SJSA1 (cell line): ENCODE measurements at regions not wholly inside any gene's neighbourhood (a gene's known extent, or its start where the extent isn't known, plus 50 kb on each side); places are given as distances from the start of the nearest gene placed in this dataset.

ENCODE experiments used
- DNase-seq, 2 experiments: peaks; one replicate each; pipeline ENCODE4 v3.0.0-alpha.2; 2015 to 2020; ENCODE audit warnings: low spot score in 2 of 2, low read depth in 1 of 2
- H3K27ac ChIP-seq: fragments of 250-450 bp; sonication (Bioruptor Pico); 2 replicates; pipeline ENCODE4 v1.5.1; 2020; ENCODE audit warnings: mild to moderate bottlenecking, moderate library complexity
- H3K27me3 ChIP-seq: fragments of 250-450 bp; sonication (Bioruptor Pico); replicated peaks from 2 replicates; pipeline ENCODE4 v1.5.1; 2020; ENCODE audit warnings: mild to moderate bottlenecking, moderate library complexity
- H3K36me3 ChIP-seq: fragments of 250-450 bp; sonication (Bioruptor Pico); 2 replicates; pipeline ENCODE4 v1.5.1; 2020; ENCODE audit warnings: mild to moderate bottlenecking
- H3K4me1 ChIP-seq: fragments of 250-450 bp; sonication (Bioruptor Pico); replicated peaks from 2 replicates; pipeline ENCODE4 v1.6.1; 2021; ENCODE audit warnings: mild to moderate bottlenecking
- H3K4me3 ChIP-seq: fragments of 250-450 bp; sonication (Bioruptor Pico); 2 replicates; pipeline ENCODE4 v1.5.1; 2020; ENCODE audit warnings: mild to moderate bottlenecking
- H3K9me3 ChIP-seq: fragments of 250-450 bp; sonication (Bioruptor Pico); replicated peaks from 2 replicates; pipeline ENCODE4 v1.5.1; 2020; ENCODE audit warnings: mild to moderate bottlenecking

DNA sequence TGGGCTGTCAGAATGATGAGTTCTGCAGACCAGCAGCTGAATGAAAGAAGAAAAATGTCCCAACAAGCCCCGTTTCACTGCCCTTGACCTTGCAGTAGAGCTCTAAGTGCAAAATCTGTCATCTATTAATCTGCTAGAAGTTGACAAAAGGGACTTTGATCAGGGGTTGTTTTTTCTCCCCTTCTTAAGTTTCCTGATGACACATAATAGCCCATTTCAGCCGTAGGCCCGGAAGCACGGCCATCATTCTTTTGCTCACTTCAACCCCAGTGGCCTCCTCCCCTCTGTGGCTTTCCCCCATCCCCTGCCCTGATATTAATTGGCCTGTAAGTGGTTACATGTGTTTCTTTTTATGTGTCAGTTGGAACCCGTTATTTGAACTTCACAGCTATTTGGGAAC, 298.9 kb downstream of the RPLP1 start:
- H3K4me3 ChIP-seq = no peak overlapping the region
- DNase-seq = no peak
- peaks cover 25% of the 10 kb centered on the region for H3K4me1 ChIP-seq
- H3K27me3 ChIP-seq = no peaks in the 10 kb centered on the region
- H3K27ac ChIP-seq = no peak overlapping the region
- no peaks in the 10 kb centered on the region for H3K36me3 ChIP-seq
- 0 out of 2 replicates have a peak, but pooled peaks cover 2% of the 10 kb centered on the region for H3K9me3 ChIP-seq

DNA sequence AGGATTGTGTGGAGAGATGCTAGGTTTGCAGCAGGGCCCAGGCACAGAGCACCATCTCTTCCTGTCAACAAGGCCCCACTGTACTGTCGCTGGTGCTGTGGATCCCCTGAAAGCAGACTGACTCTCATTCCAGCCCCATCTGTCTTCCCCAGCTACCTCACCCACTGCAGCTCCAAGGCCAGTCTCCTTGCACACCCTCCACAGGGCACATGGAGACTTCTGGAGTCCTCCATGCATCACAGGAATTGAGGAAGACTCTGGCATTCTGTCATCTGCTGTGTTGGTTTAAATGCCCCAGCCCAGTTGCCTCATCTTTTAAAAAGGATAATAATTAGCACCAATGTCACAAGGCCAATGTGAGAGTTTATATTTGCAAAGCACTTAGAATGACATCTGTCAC, 301.2 kb downstream of the RPLP1 start:
- Histone ChIP-seq H3K4me1 (peaks cover 37% of the 10 kb centered on the region), H3K27me3 (no peaks in the 10 kb centered on the region), H3K36me3 (no peaks in the 10 kb centered on the region), H3K9me3 (0 out of 2 replicates have a peak, but pooled peaks cover 2% of the 10 kb centered on the region), H3K27ac (no peak overlapping the region), H3K4me3 (no peak overlapping the region)
- DNase-seq = no peak

DNA sequence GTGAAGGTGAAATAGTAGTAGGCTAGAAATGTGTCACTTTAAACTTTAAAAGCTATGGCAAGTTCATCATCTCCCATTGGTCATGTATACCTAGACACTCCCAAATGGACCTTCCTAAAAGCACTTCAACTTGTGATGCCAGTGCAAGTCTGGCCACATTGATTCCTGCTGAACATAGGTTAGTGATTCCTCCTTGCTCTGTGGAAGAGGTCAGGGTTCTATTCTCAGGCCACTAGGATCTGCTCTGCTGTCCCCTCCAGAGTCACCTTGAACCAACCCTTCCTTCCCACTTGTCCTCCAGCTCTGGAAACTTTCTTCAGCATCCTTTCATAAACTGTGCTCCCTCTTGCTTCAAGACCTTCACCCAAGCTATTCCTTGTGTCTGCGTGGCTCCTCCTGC, 301.7 kb downstream of the RPLP1 start:
- no peak for DNase-seq
- H3K4me3 ChIP-seq = no peak overlapping the region
- 0 out of 2 replicates have a peak, but pooled peaks cover 2% of the 10 kb centered on the region for H3K9me3 ChIP-seq
- H3K36me3 ChIP-seq = no peaks in the 10 kb centered on the region
- H3K4me1 ChIP-seq = peaks cover 39% of the 10 kb centered on the region
- H3K27ac ChIP-seq = no peak overlapping the region
- H3K27me3 ChIP-seq = no peaks in the 10 kb centered on the region

DNA sequence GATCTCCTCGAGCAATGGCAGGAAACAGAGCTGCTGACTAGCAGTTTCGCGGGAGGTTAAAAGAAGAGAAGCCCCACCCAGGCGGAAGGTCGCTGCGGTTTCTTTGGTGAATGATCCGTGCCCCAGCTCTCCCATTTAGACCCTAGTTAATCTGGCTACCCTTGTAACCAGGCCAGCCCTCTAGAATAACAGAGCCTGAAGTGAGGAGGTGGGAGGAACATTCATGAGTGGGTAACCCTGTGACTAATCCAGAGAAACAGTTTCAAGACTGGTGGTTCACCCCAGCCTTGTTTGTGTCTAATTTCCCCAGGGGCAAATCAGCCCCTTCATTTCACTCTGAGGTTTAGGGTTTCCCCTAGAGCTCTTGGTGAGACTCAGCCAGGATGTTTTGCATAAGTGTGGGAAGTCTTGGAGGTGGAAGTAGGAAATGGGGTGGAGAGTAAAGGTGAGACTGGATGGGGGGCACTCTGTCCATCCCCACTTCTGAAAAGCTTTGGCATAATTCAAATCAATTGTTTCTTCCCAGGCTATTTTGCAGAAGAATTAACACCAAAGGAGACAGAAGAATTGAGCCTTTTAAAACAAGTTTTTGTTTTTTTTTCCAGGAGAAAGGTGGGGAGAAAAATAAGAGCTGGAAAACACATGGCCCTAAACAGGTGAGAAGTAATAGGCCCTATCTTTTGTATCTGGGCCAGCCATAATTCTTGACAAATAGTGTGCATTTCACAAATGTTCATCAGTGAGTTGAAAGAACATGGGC, 303.1 kb downstream of the RPLP1 start:
- Histone ChIP-seq H3K27ac (0 out of 2 replicates have a peak overlapping the region, but pooled peaks have one; percentile 12), H3K27me3 (no peaks in the 10 kb centered on the region), H3K9me3 (no peaks in the 10 kb centered on the region), H3K4me3 (no peak overlapping the region), H3K36me3 (no peaks in the 10 kb centered on the region), H3K4me1 (peaks cover 53% of the 10 kb centered on the region)
- DNase-seq = peak; percentile 54 to 62

DNA sequence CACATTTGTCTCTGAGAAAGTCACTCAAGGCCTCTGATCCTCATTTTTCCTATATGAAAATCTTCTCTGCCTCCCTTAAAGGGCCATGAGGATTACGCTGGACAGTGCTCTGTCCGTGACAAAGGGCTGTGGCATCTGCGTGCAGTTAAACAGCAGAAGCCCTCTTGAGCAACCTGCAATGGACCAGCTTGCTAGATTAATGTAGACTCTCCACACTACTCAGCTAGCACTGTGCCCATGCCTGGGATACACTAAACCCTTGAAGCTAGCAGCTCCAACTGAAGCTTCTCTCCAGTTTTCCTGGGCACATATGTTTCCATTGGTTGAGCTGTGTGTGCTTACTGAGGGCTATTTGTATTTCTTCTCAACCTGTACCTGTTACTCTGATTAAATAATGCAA, 303.8 kb downstream of the RPLP1 start:
- H3K27me3 ChIP-seq = no peaks in the 10 kb centered on the region
- DNase-seq = no peak
- no peaks in the 10 kb centered on the region for H3K36me3 ChIP-seq
- no peak overlapping the region for H3K27ac ChIP-seq
- no peak overlapping the region for H3K4me3 ChIP-seq
- peaks cover 59% of the 10 kb centered on the region for H3K4me1 ChIP-seq
- H3K9me3 ChIP-seq = no peaks in the 10 kb centered on the region

DNA sequence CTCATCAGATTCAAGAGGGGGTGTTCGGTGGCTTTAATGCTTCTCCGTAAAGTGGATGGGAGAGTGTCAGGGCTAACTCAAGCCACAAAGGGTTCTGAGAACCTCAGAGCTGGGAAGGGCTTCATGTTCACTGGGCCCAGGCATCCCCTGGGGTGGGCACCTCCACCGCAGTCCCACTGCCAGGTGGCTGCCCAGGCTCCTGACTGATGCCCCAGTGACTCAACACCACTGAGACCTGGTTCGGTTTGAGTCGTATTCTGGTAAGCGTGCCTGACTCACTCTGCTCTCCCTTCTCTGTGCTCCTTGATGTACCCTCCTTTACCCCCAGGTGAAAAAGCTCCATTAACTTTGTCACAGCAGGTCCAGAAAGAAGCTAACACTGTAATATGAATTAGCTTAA, 304.6 kb downstream of the RPLP1 start:
- H3K4me3 ChIP-seq = no peak overlapping the region
- H3K36me3 ChIP-seq = no peaks in the 10 kb centered on the region
- H3K9me3 ChIP-seq = no peaks in the 10 kb centered on the region
- H3K27ac ChIP-seq = no peak overlapping the region
- DNase-seq = peak in 1 of 2 experiments; percentile 33
- peaks cover 64% of the 10 kb centered on the region for H3K4me1 ChIP-seq
- no peaks in the 10 kb centered on the region for H3K27me3 ChIP-seq

DNA sequence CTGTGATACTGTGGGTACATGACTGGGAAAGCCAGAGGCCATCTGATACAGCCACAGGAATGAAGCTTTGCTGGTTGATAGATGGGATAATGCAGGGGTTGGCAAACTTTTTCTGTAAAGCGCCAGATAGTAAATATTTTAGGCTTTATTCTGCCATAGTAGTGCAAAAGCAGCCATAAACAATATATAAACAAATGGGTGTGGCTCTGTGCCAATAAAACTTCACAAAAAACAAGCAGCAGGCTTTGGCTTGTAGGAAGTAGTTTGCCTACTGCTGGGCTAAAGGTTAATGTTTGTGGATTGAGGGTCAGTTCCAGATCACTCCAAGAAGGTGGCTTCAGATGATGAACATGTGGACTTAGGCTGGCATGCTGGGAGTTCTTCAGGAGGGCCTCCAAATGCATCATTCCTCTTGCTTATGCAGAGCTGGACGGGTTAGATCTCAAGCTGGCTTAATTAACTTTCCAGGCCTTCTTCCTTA, 305.7 kb downstream of the RPLP1 start:
- Histone ChIP-seq H3K36me3 (no peaks in the 10 kb centered on the region), H3K27ac (peak overlapping the region; percentile 90), H3K27me3 (no peaks in the 10 kb centered on the region), H3K4me3 (no peak overlapping the region), H3K9me3 (no peaks in the 10 kb centered on the region), H3K4me1 (peaks cover 64% of the 10 kb centered on the region)
- peak in 1 of 2 experiments; percentile 73 for DNase-seq

DNA sequence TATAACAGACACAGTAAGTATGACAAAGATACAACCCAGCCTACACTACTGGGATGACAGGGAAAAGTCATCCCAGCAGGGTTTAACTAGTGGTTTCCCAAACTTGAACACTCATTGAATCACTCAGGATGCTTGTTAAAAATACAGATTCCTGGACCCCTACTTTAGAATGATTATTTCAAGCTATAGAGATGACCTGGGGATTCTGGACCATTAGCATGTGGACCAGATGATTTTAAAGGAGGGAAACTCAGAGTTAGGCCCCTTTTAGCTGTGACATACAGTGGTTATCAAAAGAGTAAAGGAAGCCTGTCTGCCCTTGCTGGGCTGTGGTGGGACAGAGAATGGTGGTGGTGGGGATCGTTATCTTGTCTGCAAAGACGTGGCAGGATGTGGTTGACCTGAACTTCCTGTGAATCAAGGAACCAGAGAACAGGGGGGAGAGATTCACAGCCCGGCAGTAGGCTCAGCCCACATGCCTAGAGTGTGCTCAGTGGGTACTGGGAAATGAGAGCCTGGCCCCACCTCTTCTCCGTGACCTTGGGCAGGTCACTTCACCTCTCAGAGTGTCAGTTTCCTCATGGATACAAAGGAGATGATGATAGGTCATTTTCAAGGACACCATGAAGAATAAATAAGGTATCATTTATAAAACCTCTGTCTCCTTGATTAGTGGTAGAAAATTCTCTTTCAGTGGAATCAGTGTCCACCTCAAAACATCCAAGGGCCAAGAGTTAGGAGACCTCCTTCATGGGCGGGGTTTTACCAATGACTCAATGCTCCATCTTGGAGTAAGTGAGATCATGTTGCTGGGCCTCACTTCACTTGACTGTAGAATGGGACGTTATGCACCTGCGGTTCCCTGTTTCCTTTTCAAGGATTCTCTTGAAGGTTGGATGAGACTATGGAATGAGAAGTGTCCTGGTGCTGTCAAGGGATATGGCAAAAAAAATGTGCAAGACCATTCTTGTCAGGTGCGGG, 306.5 kb downstream of the RPLP1 start:
- no peaks in the 10 kb centered on the region for H3K36me3 ChIP-seq
- H3K27me3 ChIP-seq = no peaks in the 10 kb centered on the region
- peaks cover 64% of the 10 kb centered on the region for H3K4me1 ChIP-seq
- DNase-seq = peak; percentile 52 to 67
- no peak overlapping the region for H3K4me3 ChIP-seq
- H3K9me3 ChIP-seq = no peaks in the 10 kb centered on the region
- H3K27ac ChIP-seq = peak overlapping the region; percentile 90

DNA sequence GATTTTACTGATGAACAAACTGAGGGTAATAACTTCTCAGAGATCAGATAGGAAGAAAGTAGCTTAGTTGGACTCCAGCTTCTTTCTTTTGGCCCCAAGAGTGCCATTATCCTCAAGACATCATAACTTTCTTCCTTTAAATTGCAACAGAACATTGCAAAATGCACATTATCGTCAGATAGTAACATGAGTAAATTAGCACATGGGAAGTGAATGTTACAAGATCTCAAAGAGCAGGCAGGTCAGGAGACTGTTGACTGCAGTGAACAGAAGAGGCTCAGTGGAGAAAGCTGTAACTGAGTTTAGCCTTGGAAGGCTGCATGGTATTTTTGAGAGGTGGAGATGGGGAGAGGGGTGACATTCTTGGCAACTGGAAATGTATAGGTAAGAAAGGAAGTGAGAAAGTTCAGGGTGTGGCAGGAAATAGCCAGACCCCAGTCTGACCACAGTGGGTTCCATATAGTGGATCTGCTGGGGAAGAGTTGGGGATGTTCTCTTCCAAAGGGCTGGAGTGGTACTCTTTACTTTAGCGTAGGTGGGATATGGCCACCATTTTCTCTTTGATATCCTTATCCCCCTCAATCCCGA, 307.7 kb downstream of the RPLP1 start:
- H3K9me3 ChIP-seq = no peaks in the 10 kb centered on the region
- peak overlapping the region; percentile 90 for H3K27ac ChIP-seq
- no peaks in the 10 kb centered on the region for H3K27me3 ChIP-seq
- no peak for DNase-seq
- H3K4me3 ChIP-seq = no peak overlapping the region
- peaks cover 57% of the 10 kb centered on the region for H3K4me1 ChIP-seq
- H3K36me3 ChIP-seq = no peaks in the 10 kb centered on the region

DNA sequence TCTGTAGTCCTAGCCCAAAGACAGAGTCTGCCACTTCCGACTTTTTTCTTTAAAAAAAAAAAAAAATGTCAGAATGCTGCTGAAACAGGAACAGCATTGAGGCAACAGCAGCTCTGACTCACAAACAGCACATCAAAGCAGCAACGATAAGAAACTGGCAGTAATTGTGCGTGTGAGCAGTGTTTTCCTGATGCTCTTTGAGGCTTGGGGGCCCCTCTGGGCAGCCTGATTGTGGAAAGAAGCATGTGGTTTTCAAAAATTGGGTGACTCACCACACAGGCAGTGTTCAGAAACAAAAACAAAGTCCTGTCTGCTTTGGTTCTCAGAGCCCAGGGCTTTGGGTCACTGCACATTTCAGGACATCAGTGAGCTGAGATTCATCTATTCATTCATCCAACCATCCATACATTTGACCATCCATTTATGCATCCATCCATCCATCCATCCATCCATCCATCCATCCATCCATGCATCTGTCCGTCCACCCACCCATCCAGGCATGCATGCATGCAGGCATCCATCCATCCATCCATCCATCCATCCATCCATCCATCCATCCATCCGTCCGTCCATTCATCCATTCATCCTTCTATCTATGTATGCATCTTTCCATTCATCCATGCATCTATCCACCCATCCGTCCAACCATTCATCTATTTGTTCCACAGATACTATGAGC, 308.4 kb downstream of the RPLP1 start:
- Histone ChIP-seq H3K27me3 (no peaks in the 10 kb centered on the region), H3K36me3 (no peaks in the 10 kb centered on the region), H3K27ac (peak overlapping the region; percentile 90), H3K4me3 (no peak overlapping the region), H3K9me3 (no peaks in the 10 kb centered on the region), H3K4me1 (peaks cover 50% of the 10 kb centered on the region)
- DNase-seq = peak; percentile 96 to 98

DNA sequence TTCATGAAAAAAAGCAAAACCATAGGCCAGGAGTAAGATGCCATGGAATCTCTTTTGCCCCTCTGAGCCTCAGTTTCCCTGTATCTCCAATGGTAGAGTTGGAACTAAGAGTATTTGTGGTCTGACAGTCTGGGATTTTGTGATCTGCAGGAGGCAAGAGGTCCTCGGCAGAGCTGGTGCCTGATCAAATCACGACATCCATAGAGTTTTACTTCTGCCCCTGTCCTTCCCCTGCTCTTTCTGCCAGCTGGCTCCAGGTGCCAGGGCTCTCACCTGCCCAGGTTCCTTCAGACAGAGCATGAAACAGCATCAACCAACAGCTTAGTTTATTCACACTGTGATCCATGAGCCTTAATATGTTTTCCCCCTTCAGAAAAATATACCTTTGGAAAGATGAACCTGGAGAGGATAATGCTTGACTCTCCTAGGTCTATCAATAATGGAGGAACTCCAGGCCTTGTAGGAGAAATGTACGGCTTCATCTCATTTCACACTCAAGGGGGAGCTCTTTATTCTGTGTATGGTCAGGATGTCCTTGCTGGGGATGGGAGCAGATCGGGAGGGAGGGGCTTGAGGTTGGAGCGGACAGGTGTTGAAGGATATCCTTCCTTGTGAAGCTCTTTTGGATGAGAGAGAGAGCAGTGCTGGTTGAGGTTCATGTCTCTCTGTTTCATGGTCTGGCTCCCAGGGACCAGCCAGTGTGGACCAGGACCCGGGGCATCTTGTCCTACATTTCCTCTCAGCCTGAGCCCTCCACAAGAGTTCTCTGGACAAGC, 309.9 kb downstream of the RPLP1 start:
- no peaks in the 10 kb centered on the region for H3K9me3 ChIP-seq
- no peaks in the 10 kb centered on the region for H3K36me3 ChIP-seq
- peaks cover 41% of the 10 kb centered on the region for H3K4me1 ChIP-seq
- H3K27ac ChIP-seq = 0 out of 2 replicates have a peak overlapping the region, but pooled peaks have one; percentile 4
- H3K27me3 ChIP-seq = no peaks in the 10 kb centered on the region
- DNase-seq = no peak
- H3K4me3 ChIP-seq = no peak overlapping the region

DNA sequence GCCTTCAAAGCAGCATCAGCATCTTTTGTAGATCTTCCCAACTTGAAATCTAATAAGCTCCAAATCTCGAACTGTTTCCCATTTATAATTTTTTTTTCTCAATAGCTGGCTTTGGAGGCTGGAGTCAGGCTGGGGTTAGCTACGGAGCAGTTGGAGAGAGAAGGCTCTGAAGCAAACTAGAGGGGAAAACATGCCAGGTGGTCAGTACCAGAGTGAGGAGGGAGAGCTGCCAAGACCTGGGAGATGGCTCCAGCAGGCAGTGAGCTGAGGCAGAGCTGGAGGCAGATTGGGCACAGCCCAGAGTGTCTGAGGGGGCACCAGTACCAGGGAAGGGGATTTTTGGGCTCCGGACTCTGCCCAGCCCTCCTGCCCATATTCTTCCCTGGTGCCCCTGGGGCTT, 311.2 kb downstream of the RPLP1 start:
- Histone ChIP-seq H3K27me3 (no peaks in the 10 kb centered on the region), H3K36me3 (no peaks in the 10 kb centered on the region), H3K4me3 (no peak overlapping the region), H3K4me1 (peaks cover 30% of the 10 kb centered on the region), H3K9me3 (no peaks in the 10 kb centered on the region), H3K27ac (no peak overlapping the region)
- DNase-seq = no peak
